Fibroblast of skin of right biceps (primary cell): ENCODE measurements at regions not wholly inside any gene's neighbourhood (a gene's known extent, or its start where the extent isn't known, plus 50 kb on each side); places are given as distances from the start of the nearest gene placed in this dataset.
"Not testable (repeated sequence)": the region's sequence is repeated elsewhere in the genome, so short reads cannot be mapped to it uniquely, and the experiment has no call there.

Experiments
- DNase-seq: peaks from one replicate; pipeline ENCODE4 v3.0.0-alpha.2; 2013

- DNase-seq, result no peak
Observed at GRCh38 chr22:33139937-33140336, 81.8 kb upstream of the SYN3 start.

- not testable (repeated sequence) for DNase-seq
Observed at GRCh38 chr22:33138333-33138732, 80.2 kb upstream of the SYN3 start.

- no peak for DNase-seq
Observed at GRCh38 chr22:33130473-33130872, 72.3 kb upstream of the SYN3 start.

DNA sequence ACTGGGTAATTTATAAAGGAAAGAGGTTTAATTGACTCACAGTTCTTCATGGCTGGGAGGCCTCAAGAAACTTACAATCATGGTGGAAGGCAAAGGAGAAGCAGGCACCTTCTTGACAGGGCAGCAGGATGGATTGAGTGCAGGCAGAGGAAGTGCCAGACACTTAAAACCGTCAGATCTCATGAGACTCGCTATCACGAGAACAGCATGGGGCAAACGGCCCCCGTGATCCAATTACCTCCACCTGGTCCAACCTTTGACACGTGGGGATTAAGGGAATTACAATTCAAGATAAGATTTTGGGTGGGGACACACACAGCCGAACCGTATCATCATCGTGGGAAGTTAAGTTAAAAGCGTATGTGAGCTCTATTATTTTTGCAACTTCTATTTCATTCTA lies 71.4 kb upstream of the SYN3 start:
- no peak for DNase-seq

- no peak for DNase-seq
Observed at GRCh38 chr22:33126881-33127280, 68.7 kb upstream of the SYN3 start.

DNA sequence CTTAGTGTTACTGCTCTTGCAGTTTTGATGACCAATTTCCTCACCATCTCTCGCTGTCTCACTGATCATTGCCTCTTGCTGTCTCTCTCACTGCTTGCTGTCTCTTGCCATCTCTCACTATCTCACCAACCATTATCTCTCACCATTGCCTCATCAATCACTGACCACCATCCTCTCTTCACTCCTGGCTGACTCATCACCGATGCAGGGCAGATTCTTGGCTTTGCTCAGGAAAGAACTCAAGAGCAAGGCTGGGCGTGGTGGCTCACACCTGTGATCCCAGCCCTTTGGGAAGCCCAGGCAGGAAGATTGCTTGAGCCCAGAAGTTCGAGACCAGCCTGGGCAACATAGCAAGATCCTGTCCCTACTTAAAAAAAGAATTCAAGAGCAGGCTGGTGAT lies 66.3 kb upstream of the SYN3 start:
- no peak for DNase-seq

- not testable (repeated sequence) for DNase-seq
Observed at GRCh38 chr22:33122439-33122838, 64.3 kb upstream of the SYN3 start.

- DNase-seq, result no peak
Observed at GRCh38 chr22:33119044-33119443, 60.9 kb upstream of the SYN3 start.

GRCh38 chr22:33117821-33118220 lies 59.6 kb upstream of the SYN3 start:
- no peak for DNase-seq

GRCh38 chr22:33116841-33117547 lies 58.8 kb upstream of the SYN3 start:
- DNase-seq, result peak; percentile 2

DNA sequence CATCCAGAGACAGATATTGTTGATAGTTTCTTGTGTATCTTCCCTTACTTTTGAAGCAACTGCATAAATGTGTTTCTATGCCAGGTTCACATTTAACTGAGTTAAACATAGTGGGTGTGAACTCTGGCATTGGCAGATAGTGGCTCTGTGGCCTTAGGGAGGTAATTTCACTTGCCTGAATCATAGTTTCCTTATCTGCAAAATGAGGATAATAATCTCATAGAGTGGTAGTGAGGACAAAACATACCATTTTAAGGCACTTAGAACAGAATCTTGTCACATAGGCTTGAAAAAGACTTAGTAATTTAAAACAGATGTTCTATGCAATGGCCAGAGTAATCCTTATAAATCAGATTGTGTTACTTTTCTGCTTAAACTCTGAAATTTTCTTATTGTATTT lies 56.4 kb upstream of the SYN3 start:
- no peak for DNase-seq

DNA sequence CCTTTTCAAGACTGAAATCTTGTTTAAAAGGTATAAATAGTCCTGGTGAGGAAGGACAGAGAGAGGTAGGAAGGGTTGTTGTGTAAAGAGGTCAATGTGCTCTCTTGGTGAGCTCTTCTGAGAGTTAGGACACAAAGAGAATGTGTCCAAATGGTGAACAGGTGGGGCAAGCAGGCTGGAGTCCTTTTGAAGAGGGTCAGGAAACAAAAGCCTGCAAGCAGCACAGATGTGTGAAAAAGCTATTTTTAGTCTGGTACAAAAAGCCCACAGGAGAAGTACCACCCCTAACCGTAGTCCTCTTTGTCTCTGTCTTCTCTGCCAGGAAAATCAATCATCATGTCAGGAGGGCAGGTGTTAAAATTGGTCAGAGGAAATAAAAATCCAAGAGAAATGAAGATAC lies 54.4 kb upstream of the SYN3 start:
- DNase-seq, result no peak

- no peak for DNase-seq
Observed at GRCh38 chr22:33111491-33111890, 53.3 kb upstream of the SYN3 start.

GRCh38 chr22:33110562-33111163 lies 52.5 kb upstream of the SYN3 start:
- DNase-seq, result no peak

GRCh38 chr22:33109514-33110430 lies 51.6 kb upstream of the SYN3 start:
- DNase-seq, result no peak

- DNase-seq, result no peak
Observed at GRCh38 chr22:33108037-33108436, 49.9 kb upstream of the SYN3 start.
